ENCODE measurements at regions not wholly inside any gene's neighbourhood (a gene's known extent, or its start where the extent isn't known, plus 50 kb on each side); places are given as distances from the start of the nearest gene placed in this dataset.

DNA sequence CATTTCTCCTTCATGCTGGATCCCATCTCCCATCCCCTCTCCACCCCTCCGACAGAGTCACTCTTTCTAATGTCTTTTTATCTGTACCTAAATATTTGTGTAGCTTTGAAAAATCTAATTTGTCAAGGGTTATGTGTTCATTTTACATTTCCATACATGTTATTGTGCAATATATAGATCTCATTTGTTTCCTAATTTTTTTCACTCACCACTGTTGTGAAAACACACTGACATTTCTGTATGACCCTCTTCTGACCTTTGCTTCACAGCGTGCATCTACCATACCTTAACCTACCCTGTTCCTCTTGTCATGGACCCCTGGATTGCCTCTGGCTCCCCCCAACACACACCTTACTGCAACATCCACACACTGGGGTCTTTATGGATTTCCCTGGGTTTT lies 942.9 kb downstream of the TBC1D22A start:
- H3K56ac ChIP-seq (ENCODE audit: extremely low read depth, insufficient read depth, low read length), result no peak overlapping the region
- H2BK20ac ChIP-seq (ENCODE audit: low read depth, low read length), result no peak overlapping the region
- DNase-seq (no peak), ATAC-seq (ENCODE audit: low read depth) (no peak)
- H3K36me3 ChIP-seq (ENCODE audit: control insufficient read depth, insufficient read depth, low read length), result no peaks in the 10 kb centered on the region
- ChIA-PET POLR2A (ENCODE audit: unreplicated experiment) (no interaction called here), CTCF (no interaction called here)
- no peak overlapping the region for H4K8ac ChIP-seq (ENCODE audit: low read depth in 2 of 2, low read length in 2 of 2)
- H3K9ac ChIP-seq (ENCODE audit: low read depth, low read length), result no peak overlapping the region
- H2AK5ac ChIP-seq (ENCODE audit: low read depth, low read length), result no peak overlapping the region
- H4K91ac ChIP-seq (ENCODE audit: insufficient read depth, low read depth, low read length), result no peak overlapping the region
- H2AK9ac ChIP-seq (replicated peaks; ENCODE audit: low read depth, low read length, poor library complexity), result no peak overlapping the region
- no peak overlapping the region for H3K23ac ChIP-seq (ENCODE audit: low read depth, low read length)
- in situ Hi-C loops (cut with MboI; ENCODE audit: low sequenced_read_pairs), result no loop called here
- H2BK15ac ChIP-seq (ENCODE audit: low read depth, low read length), result no peak overlapping the region
- no peak overlapping the region for H2AFZ ChIP-seq (replicated peaks; ENCODE audit: low read length, poor library complexity)
- no peak overlapping the region for H3K27ac ChIP-seq (ENCODE audit: insufficient read depth, low read length)
- no peak overlapping the region for H3K18ac ChIP-seq (ENCODE audit: low read depth, low read length)
- dilution Hi-C loops (cut with HindIII; ENCODE audit: low sequenced_read_pairs, unreplicated experiment), result no loop called here
- H3K4me3 ChIP-seq (ENCODE audit: insufficient read depth, low read depth, low read length), result no peak overlapping the region
- no peaks in the 10 kb centered on the region for H3K27me3 ChIP-seq (ENCODE audit: control insufficient read depth, insufficient read depth, low read length)
- H3K14ac ChIP-seq (replicated peaks; ENCODE audit: low read depth, low read length), result no peak overlapping the region
- BruUV-seq (replicated peaks), result no TSS peak
- no peak overlapping the region for H2BK120ac ChIP-seq (ENCODE audit: low read depth, low read length)
- H3K4ac ChIP-seq (ENCODE audit: low read depth, low read length), result no peak overlapping the region
- no peaks in the 10 kb centered on the region for H3K79me1 ChIP-seq (ENCODE audit: low read depth in 1 of 2, low read length in 2 of 2)
- no peaks in the 10 kb centered on the region for H4K20me1 ChIP-seq (ENCODE audit: insufficient read depth, low read length)
- H2BK5ac ChIP-seq (ENCODE audit: low read depth, low read length, poor library complexity, severe bottlenecking), result no peak overlapping the region
- no peaks in the 10 kb centered on the region for H3K9me1 ChIP-seq (ENCODE audit: insufficient read depth, low read length)
- no peak overlapping the region for H3K4me2 ChIP-seq (ENCODE audit: low read depth, low read length)
- no peaks in the 10 kb centered on the region for H3K4me1 ChIP-seq (ENCODE audit: control insufficient read depth, insufficient read depth, low read length)
- H4K5ac ChIP-seq (ENCODE audit: low read depth, low read length), result no peak overlapping the region
- peak; percentile 57 for TF ChIP-seq CEBPB (IDR thresholded peaks at IDR 0.05; ENCODE audit: low read depth, low read length)
- TF ChIP-seq, protein P1, sequence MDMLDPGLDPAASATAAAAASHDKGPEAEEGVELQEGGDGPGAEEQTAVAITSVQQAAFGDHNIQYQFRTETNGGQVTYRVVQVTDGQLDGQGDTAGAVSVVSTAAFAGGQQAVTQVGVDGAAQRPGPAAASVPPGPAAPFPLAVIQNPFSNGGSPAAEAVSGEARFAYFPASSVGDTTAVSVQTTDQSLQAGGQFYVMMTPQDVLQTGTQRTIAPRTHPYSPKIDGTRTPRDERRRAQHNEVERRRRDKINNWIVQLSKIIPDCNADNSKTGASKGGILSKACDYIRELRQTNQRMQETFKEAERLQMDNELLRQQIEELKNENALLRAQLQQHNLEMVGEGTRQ (IDR thresholded peaks at IDR 0.05; ENCODE audit: low read depth, low read length), result no peak
- intact Hi-C loops (cut with micrococcal nuclease), result no loop called here
- H3K9me3 ChIP-seq (ENCODE audit: control insufficient read depth, insufficient read depth, low read length), result peaks cover 20% of the 10 kb centered on the region
- WGBS, 2 experiments (ENCODE audit: extremely low coverage in 2 of 2, insufficient read length in 1 of 2), result no CpG with 5 or more reads among the region's 2 CpGs

Measured in IMR-90 (cell line).